GM19397 (cell line): ENCODE measurements at regions not wholly inside any gene's neighbourhood (a gene's known extent, or its start where the extent isn't known, plus 50 kb on each side); places are given as distances from the start of the nearest gene placed in this dataset.

Experiments used
- ATAC-seq: cut with Tn5 transposase; IDR thresholded peaks from one replicate; pipeline ENCODE4 v1.9.1; 2021; ENCODE audit warnings: mild to moderate bottlenecking, moderate library complexity; ENCODE audit not compliant: unreplicated experiment

DNA sequence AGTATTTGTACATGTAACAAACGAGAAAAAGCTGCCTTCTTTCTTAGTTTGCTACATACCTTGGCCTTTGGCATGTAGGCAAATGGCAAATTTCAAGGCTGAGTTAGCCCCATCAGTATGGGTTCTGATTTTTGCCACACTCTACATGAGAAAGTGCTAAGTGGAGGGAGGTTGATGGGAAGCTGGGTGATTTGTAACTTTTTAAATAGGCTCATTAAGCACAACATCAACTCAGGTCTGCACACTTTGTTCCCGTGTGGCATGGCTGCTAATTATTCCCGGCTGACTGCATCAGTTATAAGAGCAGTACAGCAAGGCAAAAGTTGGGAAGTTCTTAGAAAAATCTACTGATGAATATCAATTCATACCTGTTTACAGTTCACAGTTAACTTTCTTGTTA lies 172.8 kb upstream of the MAP3K7 start:
- no peak for ATAC-seq

DNA sequence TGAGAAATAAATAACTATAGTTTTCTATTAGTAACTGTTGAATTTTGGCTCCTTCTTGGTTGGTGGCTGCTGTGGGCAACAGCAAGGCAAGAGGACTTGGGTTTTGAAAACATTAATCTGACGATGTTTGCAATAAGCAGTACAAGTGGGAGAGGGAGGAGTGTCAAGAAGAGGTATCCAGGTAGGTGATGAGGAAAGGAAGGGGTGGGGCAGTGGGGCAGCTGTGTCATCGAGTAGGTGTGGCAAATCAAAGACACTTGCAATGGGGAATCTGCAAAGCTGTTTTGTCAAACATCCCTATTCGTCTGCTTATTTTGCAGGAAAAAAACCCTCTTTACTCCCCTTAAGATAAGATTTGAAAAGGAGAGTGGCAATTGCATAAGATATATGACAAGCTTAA lies 171.9 kb upstream of the MAP3K7 start:
- no peak for ATAC-seq

DNA sequence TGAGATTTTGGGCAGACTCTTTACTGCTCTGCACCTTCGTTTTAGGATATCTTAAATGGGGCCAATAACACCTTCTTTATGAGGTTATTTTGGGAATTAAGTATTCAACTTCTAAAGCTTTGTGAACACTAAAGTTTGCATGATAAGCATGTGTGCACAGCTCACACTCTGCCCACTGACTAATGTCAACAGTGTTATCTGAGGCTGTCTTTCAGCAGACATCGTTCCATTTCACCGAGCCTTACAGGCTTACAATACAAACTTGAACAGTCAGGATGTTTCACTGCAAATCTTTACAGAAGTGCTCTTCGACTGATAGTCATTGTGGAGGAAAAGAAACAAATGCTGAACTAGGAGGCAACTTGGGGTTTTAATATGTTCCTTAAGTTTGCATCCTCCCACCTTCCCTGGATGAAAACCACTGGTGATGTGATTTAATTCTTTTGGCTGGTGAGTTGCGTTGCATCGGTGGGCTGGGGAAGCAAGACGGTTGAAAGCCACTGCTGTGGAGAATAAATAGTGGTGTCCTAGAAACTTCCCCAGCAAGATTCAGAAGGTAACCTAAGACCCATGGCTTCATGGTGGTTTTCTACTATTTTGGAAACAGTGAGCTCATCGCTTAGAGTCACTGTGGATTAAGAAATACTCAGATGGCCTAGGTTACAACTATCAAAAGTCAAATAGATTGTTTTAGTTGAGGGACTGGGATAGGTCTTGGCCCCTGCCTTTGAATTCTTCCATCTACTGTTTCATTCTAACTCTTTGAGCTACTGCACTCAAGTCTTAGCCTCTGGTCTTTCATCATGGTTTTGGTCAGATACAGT lies 167.2 kb upstream of the MAP3K7 start:
- ATAC-seq = no peak

DNA sequence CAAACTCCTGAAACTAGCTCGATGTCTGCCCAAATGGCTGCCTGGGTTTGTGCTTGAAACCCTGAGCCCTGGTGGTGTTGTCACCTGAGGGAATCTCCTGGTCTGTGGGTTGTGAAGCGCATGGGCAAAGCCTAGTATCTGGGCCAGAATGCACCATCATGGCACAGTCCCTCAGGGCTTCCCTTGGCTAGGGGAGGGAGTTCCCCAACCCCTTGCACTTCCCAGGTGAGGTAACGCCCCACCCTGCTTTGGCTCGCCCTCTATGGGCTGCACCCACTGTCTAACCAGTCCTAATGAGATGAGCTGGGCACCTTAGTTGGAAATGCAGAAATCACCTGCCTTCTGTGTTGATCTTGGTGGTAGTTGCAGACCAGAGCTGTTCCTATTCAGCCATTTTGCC lies 152.9 kb upstream of the MAP3K7 start:
- ATAC-seq = no peak

DNA sequence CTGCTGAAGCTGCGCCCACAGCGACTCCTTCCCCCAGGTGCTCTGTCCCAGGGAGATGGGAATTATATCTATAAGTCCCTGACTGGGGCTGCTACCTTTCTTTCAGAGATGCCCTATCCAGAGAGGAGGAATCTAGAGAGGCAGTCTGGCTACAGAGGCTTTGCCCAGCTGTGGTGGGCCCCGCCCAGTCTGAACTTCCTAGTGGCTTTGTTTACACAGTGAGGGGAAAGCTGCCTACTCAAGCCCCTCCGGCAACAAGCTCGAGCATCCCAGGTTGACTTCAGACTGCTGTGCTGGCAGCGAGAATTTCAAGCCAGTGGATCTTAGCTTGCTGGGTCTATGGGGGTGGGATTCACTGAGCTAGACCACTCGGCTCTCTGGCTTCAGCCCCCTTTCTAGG lies 152.5 kb upstream of the MAP3K7 start:
- ATAC-seq = no peak

DNA sequence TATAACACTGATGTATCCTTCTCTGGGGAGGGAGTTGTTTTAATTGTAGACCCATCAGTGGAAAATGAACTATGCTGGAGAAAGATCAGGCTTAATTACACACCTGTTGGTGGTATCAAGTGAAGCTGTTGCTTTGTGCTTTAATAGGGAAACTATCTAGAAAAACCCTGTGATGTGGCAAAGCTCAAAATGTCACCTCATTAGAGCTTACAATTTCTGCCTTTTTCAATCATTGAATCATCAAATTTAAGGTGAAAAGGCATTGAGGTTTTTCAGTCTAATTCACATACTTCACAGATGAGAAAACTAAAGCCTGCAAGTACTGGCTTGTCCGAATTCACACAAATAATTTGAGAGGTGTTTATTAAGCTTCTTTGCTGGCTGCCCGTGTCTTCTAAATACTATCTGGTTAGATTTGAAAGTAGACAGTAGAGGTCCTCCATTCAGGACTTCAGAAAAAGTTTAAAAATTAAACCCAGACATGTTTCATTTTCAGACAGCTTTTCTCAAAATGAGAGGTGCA lies 143.3 kb upstream of the MAP3K7 start:
- ATAC-seq = peak; percentile 87

DNA sequence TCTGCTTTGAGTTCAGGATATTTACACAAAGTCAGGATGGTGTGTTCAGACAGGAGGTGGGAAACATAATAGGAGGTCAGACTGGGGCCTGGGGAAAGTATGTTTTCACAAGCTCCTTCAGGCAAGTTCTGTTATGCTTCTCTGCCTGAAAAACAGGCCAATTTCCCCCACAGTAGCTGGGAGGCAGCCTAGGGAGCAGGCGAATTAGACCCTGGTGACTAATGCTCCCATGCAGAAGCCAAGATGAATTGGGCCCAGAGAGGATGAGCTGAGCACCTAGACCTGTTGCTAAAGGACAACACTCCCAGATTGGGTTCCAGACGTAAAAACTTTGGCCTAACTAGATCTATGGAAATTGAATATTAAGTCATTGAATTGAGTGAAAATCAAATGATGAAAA lies 142.2 kb upstream of the MAP3K7 start:
- ATAC-seq = no peak

DNA sequence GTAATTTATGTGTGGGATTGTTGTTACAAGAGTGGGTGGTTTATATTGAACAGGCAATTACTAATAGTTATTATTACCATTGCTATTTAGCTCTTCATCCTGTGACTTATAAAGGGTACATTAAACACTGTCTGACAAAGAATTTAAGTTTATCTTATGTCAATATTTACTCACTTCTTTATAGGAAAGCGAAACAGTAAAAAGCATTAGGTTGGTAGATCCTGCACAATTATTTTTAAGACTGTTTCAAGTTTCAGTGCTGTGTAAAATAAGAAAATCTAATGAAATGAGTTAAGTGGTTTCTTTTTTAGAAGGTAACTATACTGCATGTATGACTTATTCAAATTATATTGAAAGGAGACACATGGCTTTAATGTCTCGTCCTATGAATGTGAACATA lies 135.8 kb upstream of the MAP3K7 start:
- no peak for ATAC-seq

DNA sequence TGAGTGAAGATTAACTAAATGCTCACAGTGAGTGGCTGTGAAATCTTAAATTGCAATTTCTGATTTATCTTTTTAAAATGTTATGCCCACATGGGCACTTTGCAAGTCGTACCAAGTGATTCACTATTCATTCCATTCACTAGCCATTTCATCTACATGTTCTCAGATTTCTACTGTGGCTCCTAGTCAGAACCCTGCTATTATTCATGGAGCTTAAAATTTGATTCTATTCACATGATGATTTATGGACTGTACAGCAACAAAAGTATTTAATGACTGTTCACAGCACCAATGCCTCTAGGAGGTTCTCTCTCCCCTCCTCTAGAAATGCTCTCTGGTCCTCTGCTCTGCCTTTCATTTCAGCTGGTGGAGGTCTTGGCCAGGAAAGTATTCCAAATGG lies 133.5 kb upstream of the MAP3K7 start:
- no peak for ATAC-seq

DNA sequence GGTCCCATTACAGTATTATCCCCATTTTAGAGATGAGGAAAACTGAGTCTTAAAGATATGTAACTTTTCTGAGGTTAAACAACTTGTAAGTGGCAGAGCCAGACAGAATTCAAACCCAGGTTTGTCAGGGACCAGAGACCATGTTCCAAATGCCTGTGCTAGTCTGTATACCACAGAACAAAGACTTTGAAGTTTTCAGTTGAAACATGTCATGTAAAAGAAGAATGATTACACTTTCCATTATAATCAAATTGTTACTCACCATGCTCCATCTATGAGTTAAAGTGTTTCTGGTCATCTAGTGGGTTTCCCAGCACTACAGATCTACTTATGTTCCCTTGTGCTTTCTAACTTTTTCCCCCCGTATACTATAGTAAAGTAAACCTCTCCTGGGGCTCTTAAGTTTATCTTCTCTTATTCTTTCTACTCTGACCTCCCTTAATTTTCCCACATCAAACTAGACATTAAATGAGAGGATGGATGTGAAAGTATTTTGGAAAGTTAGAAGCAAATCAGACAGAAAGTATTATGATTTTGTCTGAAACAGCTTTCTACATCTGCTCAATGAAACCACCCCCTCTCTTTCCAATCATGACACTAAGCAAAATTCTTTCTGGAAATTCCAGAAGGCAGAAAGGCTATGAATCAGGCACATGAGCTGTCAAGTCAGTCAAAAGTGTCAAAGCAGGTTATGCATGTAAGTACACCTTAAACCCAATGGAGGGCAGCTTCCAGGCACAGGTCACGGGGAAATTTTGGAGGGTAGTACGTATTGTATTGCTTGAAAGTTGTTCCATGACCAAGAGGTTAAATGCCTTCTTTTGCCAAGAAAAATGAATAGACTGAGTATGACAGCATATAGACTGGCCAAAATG lies 132.7 kb upstream of the MAP3K7 start:
- no peak for ATAC-seq

DNA sequence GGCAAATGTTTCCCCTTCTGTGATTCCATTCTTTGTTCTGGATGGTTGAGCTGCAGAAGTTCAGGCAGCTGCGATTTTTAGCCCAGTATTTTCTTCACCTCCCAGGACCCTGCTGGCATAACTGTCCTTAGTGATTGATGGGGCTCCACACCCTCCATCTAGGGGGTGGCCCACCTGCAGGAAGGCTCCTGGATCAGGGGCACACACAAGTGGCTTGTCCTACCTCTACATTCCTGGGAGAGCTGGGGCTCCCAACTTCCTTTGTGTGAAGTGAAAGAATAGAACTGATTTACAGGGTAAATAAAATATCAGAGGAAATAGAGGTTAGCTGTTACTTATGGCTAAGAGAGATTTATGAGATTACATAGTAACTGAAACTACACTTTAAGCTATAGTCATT lies 129.5 kb upstream of the MAP3K7 start:
- no peak for ATAC-seq

DNA sequence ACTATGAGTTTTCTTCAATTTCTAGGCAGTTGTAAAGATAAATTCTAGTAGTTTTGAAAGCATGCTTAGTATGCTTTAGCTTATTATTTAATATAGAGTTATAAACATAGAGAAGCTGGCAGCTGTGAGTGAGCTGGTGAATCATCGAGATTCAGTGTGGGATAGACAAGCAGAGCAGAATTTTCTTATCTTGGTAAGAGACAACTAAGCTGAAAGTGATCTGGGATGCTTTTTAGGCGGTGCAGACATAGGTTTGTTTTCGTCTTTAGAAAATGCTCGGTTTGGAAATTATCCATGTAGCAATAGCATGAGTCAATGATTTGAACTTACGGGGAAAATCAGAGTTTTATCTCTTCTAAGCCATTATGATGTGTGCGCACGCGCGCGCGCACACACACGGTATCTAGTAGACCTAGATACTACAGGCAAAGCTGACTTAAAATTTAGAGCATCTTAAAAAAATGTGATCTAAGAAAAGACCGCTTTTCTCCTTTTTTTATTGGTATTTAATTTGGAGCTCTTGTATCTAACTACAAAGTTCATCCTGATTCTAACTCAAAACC lies 128.3 kb upstream of the MAP3K7 start:
- no peak for ATAC-seq

DNA sequence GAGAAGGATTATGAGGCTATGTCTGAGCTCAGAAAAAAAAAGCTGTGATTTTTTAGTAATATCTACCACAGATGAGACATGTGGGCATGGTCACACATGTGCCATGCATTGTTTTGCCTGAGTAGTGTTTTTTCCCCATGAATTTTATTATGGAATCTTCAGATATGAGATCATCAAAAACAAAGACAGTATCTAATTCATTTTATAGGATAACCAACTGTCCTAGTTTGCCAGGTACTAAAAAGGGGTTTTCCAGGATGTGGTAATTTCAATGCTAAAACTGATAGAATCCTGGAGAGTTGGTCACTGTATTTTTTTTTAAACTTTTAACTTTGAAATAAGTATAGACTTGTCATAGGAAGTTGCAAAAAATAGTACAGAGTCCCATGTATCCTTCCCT lies 127.4 kb upstream of the MAP3K7 start:
- ATAC-seq = no peak

DNA sequence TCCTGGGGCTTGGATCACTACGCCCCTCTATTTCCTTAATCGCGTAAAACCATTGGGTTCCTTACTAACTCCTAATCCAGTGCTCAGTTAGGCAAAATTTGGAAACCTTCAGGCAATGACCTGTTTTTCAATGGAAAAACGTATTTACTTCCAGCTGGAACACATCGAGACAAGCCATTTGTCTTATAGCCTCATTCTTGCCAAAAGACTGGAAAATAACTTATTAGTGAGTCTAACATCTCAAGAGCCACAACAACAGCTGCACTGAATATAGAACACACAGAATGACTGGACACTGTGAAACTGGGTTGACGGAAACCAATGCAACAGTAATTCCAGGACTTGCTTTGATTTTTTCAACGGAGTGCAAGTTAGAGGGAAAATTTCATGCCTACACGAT lies 125.2 kb upstream of the MAP3K7 start:
- ATAC-seq = no peak

DNA sequence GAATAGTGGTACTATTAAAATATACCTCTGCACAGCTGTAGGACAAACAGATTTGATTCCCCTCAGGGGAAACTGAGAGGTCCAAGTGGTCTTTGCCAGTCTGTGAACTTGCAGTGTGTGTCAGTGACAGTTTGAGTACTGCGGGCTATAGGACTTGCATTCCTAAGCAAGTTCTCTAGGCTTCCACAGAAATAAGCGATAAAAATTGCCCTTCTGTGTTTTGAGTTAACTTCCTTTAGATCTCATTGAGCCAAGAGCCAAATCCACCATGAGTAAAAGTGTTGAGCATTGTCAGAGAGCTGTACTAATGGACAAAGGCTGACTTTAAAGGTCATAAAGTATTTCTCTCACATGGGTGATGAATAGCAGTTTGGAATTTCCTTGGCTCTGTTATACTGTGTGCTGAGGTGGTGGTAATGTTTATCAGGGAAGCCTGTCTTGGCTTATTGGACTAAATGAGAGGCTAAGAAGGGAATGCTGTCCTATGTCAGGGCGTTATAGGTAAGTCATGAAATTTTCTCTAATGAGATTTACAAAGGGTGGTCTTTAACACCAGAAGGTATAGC lies 122.6 kb upstream of the MAP3K7 start:
- no peak for ATAC-seq

DNA sequence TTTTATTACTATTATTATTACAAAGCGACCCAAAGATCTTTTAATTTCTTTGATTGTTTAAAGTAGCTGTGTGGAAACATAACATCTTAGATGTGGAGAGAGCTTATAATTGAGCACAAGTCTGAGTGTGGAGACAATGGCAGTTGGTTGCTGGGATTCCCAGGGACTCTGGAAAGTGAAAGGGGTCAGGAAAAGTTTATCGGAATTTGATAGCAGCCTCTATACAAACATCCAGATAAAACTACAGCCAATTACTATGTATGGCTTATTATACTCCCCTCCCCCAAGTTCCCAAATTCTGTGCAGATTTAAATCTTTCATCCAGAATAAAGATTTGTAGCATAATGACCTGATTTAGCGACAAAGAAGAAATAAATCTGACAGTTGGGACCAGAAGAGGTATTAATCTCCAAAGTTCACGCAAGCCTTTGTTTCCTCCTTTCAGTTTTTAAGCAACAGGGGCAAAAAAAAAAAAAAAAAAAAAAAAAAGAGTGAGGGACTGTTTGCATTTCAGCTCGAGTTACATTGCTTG lies 121.4 kb upstream of the MAP3K7 start:
- no peak for ATAC-seq

DNA sequence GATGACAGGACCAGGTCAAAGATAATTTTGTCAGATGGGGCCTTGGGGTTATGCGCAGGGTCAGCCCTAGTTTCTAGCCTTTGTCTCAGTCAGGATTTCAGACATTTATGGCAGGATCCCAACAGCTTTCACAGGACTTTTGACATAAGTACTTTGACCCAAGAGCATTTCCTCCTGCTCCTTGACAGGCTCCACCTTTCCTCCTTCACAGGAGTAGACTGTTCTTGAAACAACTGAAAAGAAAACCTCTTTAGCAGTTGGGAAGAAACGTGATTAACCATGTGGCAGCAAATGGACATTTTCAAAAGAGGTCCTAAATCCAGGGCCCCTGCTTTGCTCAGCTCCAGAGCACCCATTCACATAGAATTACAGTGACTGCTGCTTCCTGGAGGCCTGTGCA lies 120.4 kb upstream of the MAP3K7 start:
- no peak for ATAC-seq

DNA sequence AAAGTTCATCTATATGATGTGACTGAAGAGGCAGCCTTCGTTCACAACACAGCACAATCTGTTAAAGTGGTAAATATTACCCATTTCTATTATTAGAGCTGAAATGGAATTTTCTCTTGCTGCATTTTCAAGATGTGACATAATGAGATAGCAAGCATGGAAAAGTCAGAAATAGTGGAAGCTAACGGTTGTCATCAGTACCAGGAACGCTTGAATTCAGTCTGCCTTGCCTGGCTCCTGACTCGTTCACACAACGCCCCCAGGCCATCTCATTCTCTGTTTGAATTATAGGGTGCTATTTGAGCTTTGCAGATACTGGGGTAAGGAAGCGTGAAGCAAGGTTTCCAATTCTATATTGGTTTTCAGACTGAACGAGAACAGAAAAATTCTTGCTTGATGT lies 116.5 kb upstream of the MAP3K7 start:
- ATAC-seq = no peak

DNA sequence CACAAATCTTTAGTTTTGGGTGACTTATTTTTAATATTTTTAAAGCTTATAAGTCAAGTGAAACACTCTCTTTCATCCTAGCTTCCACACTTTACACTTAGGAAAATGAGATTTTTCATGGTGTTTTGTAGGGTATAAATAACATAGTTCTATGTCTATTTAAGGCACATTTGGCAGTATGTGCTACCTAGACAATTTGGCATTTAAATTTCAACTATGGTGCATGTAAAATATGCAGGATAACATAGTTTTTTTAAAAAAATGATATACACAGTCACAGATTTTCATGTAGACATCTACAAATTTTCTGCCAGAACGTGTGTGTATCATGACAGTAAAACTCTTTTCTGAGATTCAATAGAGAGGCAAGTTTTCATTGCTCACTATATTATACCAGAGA lies 115.1 kb upstream of the MAP3K7 start:
- ATAC-seq = no peak

DNA sequence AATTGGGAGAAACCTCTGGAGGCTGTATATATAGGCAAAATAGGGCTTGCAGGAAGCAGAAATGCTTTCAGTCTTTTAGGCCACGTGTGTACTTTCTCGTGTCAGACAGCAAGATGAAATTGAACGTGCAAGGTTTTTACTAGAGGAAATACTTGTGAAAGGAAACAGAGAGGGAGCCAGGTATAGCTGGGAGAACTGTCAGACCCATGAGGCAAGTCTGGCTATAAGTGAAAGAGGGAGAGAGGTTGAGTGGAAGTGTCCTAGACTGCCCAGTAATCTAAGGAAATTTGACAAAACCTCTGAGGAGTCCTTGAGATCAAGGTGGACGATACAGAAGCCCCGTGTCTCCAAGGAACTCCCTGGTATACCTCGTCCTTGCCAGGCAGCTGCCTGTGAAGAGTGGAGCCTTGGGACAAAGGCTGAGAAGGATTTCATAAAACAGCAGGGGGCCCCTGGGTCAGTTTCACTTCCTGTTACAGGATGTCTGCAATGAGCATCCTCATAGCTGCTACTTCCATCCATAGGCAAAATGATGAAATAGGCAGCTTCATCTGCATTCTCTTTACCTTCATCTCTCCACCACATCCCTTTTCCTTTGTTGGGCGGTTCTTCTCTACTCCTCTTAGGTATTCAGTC lies 114.4 kb upstream of the MAP3K7 start:
- ATAC-seq = peak; percentile 82

DNA sequence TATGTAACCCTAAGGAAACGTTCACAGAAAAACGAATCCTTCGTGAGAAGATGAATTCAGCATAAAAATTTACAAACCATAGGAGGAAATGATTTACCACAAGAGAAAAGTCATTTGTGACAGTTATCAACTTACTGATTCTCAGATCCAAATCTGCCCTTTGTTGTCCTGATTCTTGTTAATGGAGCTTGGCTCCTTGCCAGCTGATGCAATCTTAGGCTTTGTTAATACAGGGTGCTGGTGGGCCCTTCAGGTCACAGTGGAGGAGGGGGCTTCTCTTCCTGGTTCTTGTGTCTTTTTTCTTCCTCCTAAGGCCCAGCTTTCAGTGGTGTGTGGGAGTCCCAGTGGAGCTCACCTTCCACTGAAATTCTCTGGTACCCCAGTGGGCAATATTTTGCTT lies 108.4 kb upstream of the MAP3K7 start:
- ATAC-seq = no peak
